WTC11 (cell line): ENCODE measurements at regions not wholly inside any gene's neighbourhood (a gene's known extent, or its start where the extent isn't known, plus 50 kb on each side); places are given as distances from the start of the nearest gene placed in this dataset.

Source experiments
- ATF6 ChIP-seq: sonication (generic); formaldehyde crosslinking; IDR thresholded peaks from 2 replicates; pipeline ENCODE4 v1.8.1; 2023; ENCODE audit warnings: mild to moderate bottlenecking, missing genetic modification reagents
- CREB1 ChIP-seq: sonication (generic); formaldehyde crosslinking; IDR thresholded peaks from 2 replicates; pipeline ENCODE4 v1.8.0; 2023; ENCODE audit warnings: mild to moderate bottlenecking, missing genetic modification reagents
- CTCF ChIP-seq: fragments of 200-600 bp; IDR thresholded peaks from 2 replicates; pipeline ENCODE4 v1.8.0; 2022; ENCODE audit warnings: antibody characterized with exemption
- TCF7 ChIP-seq: sonication (generic); formaldehyde crosslinking; IDR thresholded peaks from 2 replicates; pipeline ENCODE4 v1.8.0; 2022; ENCODE audit warnings: mild to moderate bottlenecking, low read depth, missing genetic modification reagents, moderate library complexity
- USF2 ChIP-seq: sonication (generic); formaldehyde crosslinking; IDR thresholded peaks from 2 replicates; pipeline ENCODE4 v1.8.1; 2023; ENCODE audit warnings: mild to moderate bottlenecking, missing genetic modification reagents, moderate library complexity

- TF ChIP-seq ATF6, result no peak
- no peak for TF ChIP-seq USF2 (CRISPR knock-in tag)
- TF ChIP-seq TCF7 (CRISPR knock-in tag), result no peak
- TF ChIP-seq CTCF, result no peak
- no peak for TF ChIP-seq CREB1
Observed at GRCh38 chr2:7338961-7339360, 421.7 kb downstream of the RNF144A start.
